Activated CD8-positive, alpha-beta memory T cell treated with anti-CD3 and anti-CD28 coated beads, Interleukin-2, amount 10 ng/mL, durations not matched to agents 7 days and 5 days (primary cell): ENCODE measurements at regions not wholly inside any gene's neighbourhood (a gene's known extent, or its start where the extent isn't known, plus 50 kb on each side); places are given as distances from the start of the nearest gene placed in this dataset.
"Not testable (repeated sequence)": the region's sequence is repeated elsewhere in the genome, so short reads cannot be mapped to it uniquely, and the experiment has no call there.

Source experiments
- ATAC-seq: fragments of 150-1000 bp; cut with Tn5 transposase; one replicate; pipeline ENCODE4 v1.10.0; 2021; ENCODE audit warnings: moderate library complexity
- CTCF ChIA-PET: fragments of 350-600 bp; sonication (Branson Sonifier 250); formaldehyde crosslinking; loops from one replicate; lab custom pipeline; 2021; ENCODE audit warnings: antibody characterized with exemption; lab: Charles Lee
- DNase-seq: peaks from one replicate; pipeline ENCODE4 v3.0.0-alpha.2; 2020
- H3K27ac Mint-ChIP-seq: one replicate; pipeline ENCODE4 v1.8.0; 2021; ENCODE audit warnings: mild to moderate bottlenecking, mixed read lengths
- H3K27me3 Mint-ChIP-seq: one replicate; pipeline ENCODE4 v1.8.0; 2021; ENCODE audit warnings: mixed read lengths
- H3K36me3 Mint-ChIP-seq: one replicate; pipeline ENCODE4 v1.8.0; 2021; ENCODE audit warnings: mild to moderate bottlenecking, mixed read lengths
- H3K4me1 Mint-ChIP-seq: one replicate; pipeline ENCODE4 v1.8.0; 2021; ENCODE audit warnings: mixed read lengths
- H3K4me3 Mint-ChIP-seq: one replicate; pipeline ENCODE4 v1.8.0; 2021; ENCODE audit warnings: mild to moderate bottlenecking, moderate library complexity, mixed read lengths
- H3K9me3 Mint-ChIP-seq: one replicate; pipeline ENCODE4 v1.8.0; 2022; ENCODE audit warnings: low read depth, mixed read lengths

GRCh38 chr1:41308520-41308919 is 52.7 kb upstream of the FOXO6 start:
- DNase-seq, H3K36me3 Mint-ChIP-seq, H3K4me3 Mint-ChIP-seq, ATAC-seq, H3K27ac Mint-ChIP-seq, H3K9me3 Mint-ChIP-seq, CTCF ChIA-PET, H3K4me1 Mint-ChIP-seq: not testable (repeated sequence)
- H3K27me3 Mint-ChIP-seq = peaks cover 15% of the 10 kb centered on the region

- no peak overlapping the region for H3K4me3 Mint-ChIP-seq
Measured at GRCh38 chr1:41305576-41306363, 55.5 kb upstream of the FOXO6 start.

DNA sequence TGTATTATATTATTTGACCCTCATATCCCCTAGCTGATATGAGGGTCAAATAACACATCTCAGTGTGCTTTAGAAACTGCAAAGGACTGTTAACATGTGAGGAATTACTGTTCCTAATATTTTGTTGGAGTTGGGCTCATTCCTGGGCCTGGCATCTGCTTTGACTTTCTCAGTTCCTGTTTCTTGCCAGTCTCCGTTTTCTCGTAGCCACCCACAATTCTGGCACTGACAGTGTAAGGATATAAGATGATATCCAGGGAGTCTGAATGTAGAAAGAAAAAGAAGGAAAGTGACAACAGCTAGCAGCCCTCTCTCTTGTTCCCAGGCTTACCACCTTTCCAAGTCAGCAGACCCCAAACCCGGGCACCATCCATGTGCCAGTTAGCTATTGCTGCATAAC is 54.4 kb upstream of the SCMH1 start:
- Mint-ChIP-seq H3K27ac (no peak overlapping the region), H3K4me1 (no peaks in the 10 kb centered on the region)

More at GRCh38 chr1:41305576-41306363, 55.5 kb upstream of the FOXO6 start:
- Mint-ChIP-seq H3K27me3 (peaks cover 34% of the 10 kb centered on the region), H3K4me1 (peaks cover 3% of the 10 kb centered on the region), H3K9me3 (no peaks in the 10 kb centered on the region), H3K36me3 (no peaks in the 10 kb centered on the region), H3K27ac (no peak overlapping the region)
- CTCF ChIA-PET = no interaction called here
- ATAC-seq (no peak), DNase-seq (no peak)

GRCh38 chr1:41294216-41294615 is 52.1 kb upstream of the SCMH1 start:
- H3K27me3 Mint-ChIP-seq = peaks cover 27% of the 10 kb centered on the region
- CTCF ChIA-PET = interaction anchor here (1.0 to 1.8 kb wide), 2 partner anchors 10 to 15 kb away, joined by 3 to 7 read pairs; no protein-coding TSS in a partner anchor
- ATAC-seq = no peak
- DNase-seq = no peak
- H3K4me1 Mint-ChIP-seq = no peaks in the 10 kb centered on the region
- no peaks in the 10 kb centered on the region for H3K36me3 Mint-ChIP-seq
- no peak overlapping the region for H3K4me3 Mint-ChIP-seq
- H3K27ac Mint-ChIP-seq = no peak overlapping the region
- H3K9me3 Mint-ChIP-seq = no peaks in the 10 kb centered on the region

More for the DNA sequence above, 54.4 kb upstream of the SCMH1 start:
- no peaks in the 10 kb centered on the region for H3K36me3 Mint-ChIP-seq
- peaks cover 22% of the 10 kb centered on the region for H3K27me3 Mint-ChIP-seq
- no peak overlapping the region for H3K4me3 Mint-ChIP-seq
- no peak for DNase-seq
- H3K9me3 Mint-ChIP-seq = no peaks in the 10 kb centered on the region
- ATAC-seq = no peak
- CTCF ChIA-PET = no interaction called here

- peaks cover 27% of the 10 kb centered on the region for H3K27me3 Mint-ChIP-seq
- no peak overlapping the region for H3K27ac Mint-ChIP-seq
- no peaks in the 10 kb centered on the region for H3K9me3 Mint-ChIP-seq
- H3K4me3 Mint-ChIP-seq = no peak overlapping the region
- H3K4me1 Mint-ChIP-seq = no peaks in the 10 kb centered on the region
- DNase-seq = no peak
- H3K36me3 Mint-ChIP-seq = no peaks in the 10 kb centered on the region
- CTCF ChIA-PET = no interaction called here
- no peak for ATAC-seq
Measured at GRCh38 chr1:41293779-41294178, 51.7 kb upstream of the SCMH1 start.
